GM21526 (cell line): ENCODE measurements at regions not wholly inside any gene's neighbourhood (a gene's known extent, or its start where the extent isn't known, plus 50 kb on each side); places are given as distances from the start of the nearest gene placed in this dataset.

Source experiments
- ATAC-seq: cut with Tn5 transposase; IDR thresholded peaks from one replicate; pipeline ENCODE4 v1.9.1; 2021; ENCODE audit warnings: moderate library complexity; ENCODE audit not compliant: unreplicated experiment, low FRiP score

- no peak for ATAC-seq
These were observed 73.2 kb downstream of the GPR37 start for GRCh38 chr7:124692425-124692824.

GRCh38 chr7:124690840-124691239 is 74.8 kb downstream of the GPR37 start:
- no peak for ATAC-seq

GRCh38 chr7:124689931-124690330 is 75.7 kb downstream of the GPR37 start:
- ATAC-seq: no peak

- no peak for ATAC-seq
These were observed 76.1 kb downstream of the GPR37 start for GRCh38 chr7:124689523-124689922.

- no peak for ATAC-seq
These were observed 76.6 kb downstream of the GPR37 start for GRCh38 chr7:124688991-124689390.

GRCh38 chr7:124686543-124687171 is 78.9 kb downstream of the GPR37 start:
- ATAC-seq: no peak

GRCh38 chr7:124681946-124682345 is 83.6 kb downstream of the GPR37 start:
- ATAC-seq: no peak

- ATAC-seq: no peak
These were observed 85.3 kb downstream of the GPR37 start for GRCh38 chr7:124680304-124680703.

GRCh38 chr7:124679586-124680225 is 85.9 kb downstream of the GPR37 start:
- no peak for ATAC-seq

GRCh38 chr7:124679146-124679545 is 86.4 kb downstream of the GPR37 start:
- ATAC-seq: no peak

- ATAC-seq: no peak
These were observed 91.1 kb downstream of the GPR37 start for GRCh38 chr7:124674451-124674850.

GRCh38 chr7:124672011-124672410 is 93.6 kb downstream of the GPR37 start:
- no peak for ATAC-seq

GRCh38 chr7:124667312-124668153 is 98.1 kb downstream of the GPR37 start:
- no peak for ATAC-seq

GRCh38 chr7:124662937-124663336 is 102.7 kb downstream of the GPR37 start:
- ATAC-seq: no peak

GRCh38 chr7:124662372-124662771 is 103.2 kb downstream of the GPR37 start:
- no peak for ATAC-seq

- no peak for ATAC-seq
These were observed 109.6 kb downstream of the GPR37 start for GRCh38 chr7:124655990-124656389.

- no peak for ATAC-seq
These were observed 113.4 kb downstream of the GPR37 start for GRCh38 chr7:124652237-124652636.

- ATAC-seq: no peak
These were observed 114.5 kb downstream of the GPR37 start for GRCh38 chr7:124651136-124651535.

GRCh38 chr7:124649397-124650014 is 116.1 kb downstream of the GPR37 start:
- no peak for ATAC-seq

GRCh38 chr7:124647630-124648306 is 117.8 kb downstream of the GPR37 start:
- no peak for ATAC-seq

GRCh38 chr7:124645704-124646103 is 119.9 kb downstream of the GPR37 start:
- no peak for ATAC-seq
